A549 (cell line): ENCODE measurements at regions not wholly inside any gene's neighbourhood (a gene's known extent, or its start where the extent isn't known, plus 50 kb on each side); places are given as distances from the start of the nearest gene placed in this dataset.

Experiments used
- ATAC-seq, 2 experiments: fragments of 200-7000 bp in 1 of 2; fragments of >200 bp in 1 of 2; cut with Nextera tagmentation in 1 of 2; cut with Tn5 transposase in 1 of 2; 3 replicates each; pipeline versions ENCODE4 v1.8.0 to v1.9.1; 2018 to 2020; ENCODE audit warnings: mild to moderate bottlenecking in 1 of 2, moderate library complexity in 1 of 2
- CTCF ChIA-PET: fragments of 300-600 bp; sonication (Branson Sonifier 250); formaldehyde crosslinking; extraction: SDS; loops from one replicate; lab custom pipeline; 2021; ENCODE audit warnings: antibody characterized with exemption, inconsistent platforms; lab: Yijun Ruan, JAX
- POLR2A ChIA-PET: fragments of 350-600 bp; formaldehyde crosslinking; extraction: SDS; loops from one replicate; lab custom pipeline; 2021; ENCODE audit warnings: antibody characterized with exemption, inconsistent platforms; lab: Yijun Ruan, JAX
- DNase-seq, 2 experiments: peaks; one replicate each; pipeline versions ENCODE4 v3.0.0 to v3.0.0-alpha.2; 2011 to 2016; ENCODE audit warnings: low read depth in 1 of 2, low spot score in 1 of 2
- FAIRE-seq: peaks from 2 replicates; lab custom pipeline; 2011; peaks lifted over from hg19 to GRCh38; lab: Jason Lieb, UNC
- H3K27ac ChIP-seq, 2 experiments: fragments of >200 bp; sonication (Bioruptor Twin); formaldehyde crosslinking; 3 replicates each; pipeline ENCODE4 v1.5.1; 2016 to 2017
- H3K4me1 ChIP-seq: fragments of >200 bp; sonication (Bioruptor Twin); formaldehyde crosslinking; 3 replicates; pipeline ENCODE4 v1.6.1; 2016
- H3K4me2 ChIP-seq: fragments of >200 bp; sonication (Bioruptor Twin); formaldehyde crosslinking; 3 replicates; pipeline ENCODE4 v1.6.1; 2016
- H3K4me3 ChIP-seq: fragments of >200 bp; sonication (Bioruptor Twin); formaldehyde crosslinking; 3 replicates; pipeline ENCODE4 v1.5.1; 2016
- H3K9me3 ChIP-seq: fragments of >200 bp; sonication (Bioruptor Twin); formaldehyde crosslinking; 3 replicates; pipeline ENCODE4 v1.6.1; 2016
- BCL3 ChIP-seq: fragments of >200 bp; sonication (Bioruptor Twin); formaldehyde crosslinking; IDR thresholded peaks from 3 replicates; pipeline ENCODE4 v1.6.1; 2016
- CBX8 ChIP-seq: fragments of 200-600 bp; sonication (generic); IDR thresholded peaks from 2 replicates; pipeline ENCODE4 v1.6.1; 2016
- CEBPB ChIP-seq, 2 experiments: fragments of >200 bp in 1 of 2; sonication (Bioruptor Twin) in 1 of 2; formaldehyde crosslinking in 1 of 2; IDR thresholded peaks; 2 replicates each; pipeline ENCODE4 v1.6.1; 2012 to 2016
- E2F6 ChIP-seq: IDR thresholded peaks from 2 replicates; pipeline ENCODE4 v1.6.1; 2012; ENCODE audit warnings: low read depth, borderline replicate concordance
- EHMT2 ChIP-seq: fragments of 200-600 bp; sonication (generic); IDR thresholded peaks from 2 replicates; pipeline ENCODE4 v1.6.1; 2016; ENCODE audit warnings: antibody characterized with exemption, low read depth, mild to moderate bottlenecking, moderate library complexity
- EP300 ChIP-seq, 2 experiments: fragments of >200 bp; sonication (Bioruptor Twin); formaldehyde crosslinking; IDR thresholded peaks; 2 replicates in 1 of 2; 3 replicates in 1 of 2; pipeline ENCODE4 v1.6.1; 2016 to 2017
- ESRRA ChIP-seq: fragments of 150-350 bp; IDR thresholded peaks from 2 replicates; pipeline ENCODE4 v1.6.1; 2014; ENCODE audit warnings: mild to moderate bottlenecking, low read length, borderline replicate concordance
- FOSB ChIP-seq: fragments of 250-450 bp; sonication (Bioruptor Pico); IDR thresholded peaks from 2 replicates; pipeline ENCODE4 v1.5.0; 2020; ENCODE audit warnings: mild to moderate bottlenecking, moderate library complexity
- FOXS1 ChIP-seq: fragments of 250-450 bp; sonication (Bioruptor Pico); IDR thresholded peaks from 2 replicates; pipeline ENCODE4 v1.5.0; 2020; ENCODE audit warnings: mild to moderate bottlenecking, moderate library complexity
- GATA3 ChIP-seq: IDR thresholded peaks from 2 replicates; pipeline ENCODE4 v1.6.1; 2012; ENCODE audit warnings: borderline replicate concordance
- HEYL ChIP-seq: fragments of 250-450 bp; sonication (Bioruptor Pico); IDR thresholded peaks from 2 replicates; pipeline ENCODE4 v1.8.0; 2021; ENCODE audit warnings: mild to moderate bottlenecking, moderate library complexity
- HMGXB4 ChIP-seq: fragments of 250-450 bp; sonication (Bioruptor Pico); IDR thresholded peaks from 2 replicates; pipeline ENCODE4 v1.5.0; 2021; ENCODE audit warnings: mild to moderate bottlenecking, moderate library complexity, borderline replicate concordance
- JUN ChIP-seq, 2 experiments: fragments of >200 bp; sonication (Bioruptor Twin); formaldehyde crosslinking; IDR thresholded peaks; 2 replicates in 1 of 2; 3 replicates in 1 of 2; pipeline ENCODE4 v1.6.1; 2016 to 2017
- KDM1A ChIP-seq: fragments of 200-600 bp; sonication (generic); IDR thresholded peaks from 2 replicates; pipeline ENCODE4 v1.6.1; 2016; ENCODE audit warnings: low read depth, mild to moderate bottlenecking
- KDM5A ChIP-seq: fragments of 200-600 bp; sonication (generic); IDR thresholded peaks from 2 replicates; pipeline ENCODE4 v1.6.1; 2016; ENCODE audit warnings: antibody characterized with exemption, mild to moderate bottlenecking
- NFE2L2 ChIP-seq: fragments of 150-350 bp; conservative IDR thresholded peaks from 2 replicates; pipeline ENCODE4 v1.6.1; 2014; ENCODE audit warnings: low read length
- NPAS2 ChIP-seq: fragments of 250-450 bp; sonication (Bioruptor Pico); IDR thresholded peaks from 2 replicates; pipeline ENCODE4 v1.8.0; 2022; ENCODE audit warnings: mild to moderate bottlenecking, moderate library complexity, borderline replicate concordance
- PBX3 ChIP-seq: IDR thresholded peaks from 2 replicates; pipeline ENCODE4 v1.6.1; 2012
- RAD21 ChIP-seq, 2 experiments: fragments of >200 bp in 1 of 2; sonication (Bioruptor Twin) in 1 of 2; formaldehyde crosslinking in 1 of 2; IDR thresholded peaks in 1 of 2; conservative IDR thresholded peaks in 1 of 2; 2 replicates in 1 of 2; 3 replicates in 1 of 2; pipeline ENCODE4 v1.6.1; 2012 to 2018; ENCODE audit warnings: inconsistent platforms in 1 of 2
- RARB ChIP-seq: fragments of 250-450 bp; sonication (Bioruptor Pico); IDR thresholded peaks from 2 replicates; pipeline ENCODE4 v1.8.0; 2021; ENCODE audit warnings: mild to moderate bottlenecking, moderate library complexity
- REST ChIP-seq: fragments of 200-600 bp; sonication (generic); IDR thresholded peaks from 2 replicates; pipeline ENCODE4 v1.6.1; 2016; ENCODE audit warnings: antibody characterized with exemption, mild to moderate bottlenecking, moderate library complexity
- SMC3 ChIP-seq: fragments of >200 bp; sonication (Bioruptor Twin); formaldehyde crosslinking; IDR thresholded peaks from 3 replicates; pipeline ENCODE4 v1.6.1; 2018; ENCODE audit warnings: inconsistent platforms
- ZNF302 ChIP-seq: fragments of 250-450 bp; sonication (Bioruptor Pico); IDR thresholded peaks from 2 replicates; pipeline ENCODE4 v1.9.0; 2021; ENCODE audit warnings: inconsistent platforms, mild to moderate bottlenecking, moderate library complexity
- WGBS: methylation state at CpG from one replicate; pipeline ENCODE4 v1.1.6; 2017; ENCODE audit errors: missing lambda C conversion rate; 5-methylcytosine and 5-hydroxymethylcytosine counted together

GRCh38 chr4:95985051-95985450 is 145.2 kb downstream of the PDHA2 start:
- FAIRE-seq, result no peak
- CTCF ChIA-PET, result no interaction called here

GRCh38 chr4:95985791-95986550 is 146.1 kb downstream of the PDHA2 start:
- no peak for DNase-seq
- Histone ChIP-seq H3K27ac (no peak overlapping the region), H3K4me1 (no peaks in the 10 kb centered on the region), H3K4me2 (no peak overlapping the region), H3K4me3 (no peak overlapping the region), H3K9me3 (no peaks in the 10 kb centered on the region)
- no peak for ATAC-seq
- POLR2A ChIA-PET, result no interaction called here
- TF ChIP-seq PBX3 (no peak), CBX8 (no peak), REST (no peak), NFE2L2 (no peak), RARB (CRISPR knock-in tag) (no peak), EP300 (IDR thresholded peaks at IDR 0.05) (no peak), KDM5A (no peak), FOXS1 (no peak), RAD21 (conservative IDR thresholded peaks at IDR 0.05 in 1 of 2, IDR thresholded peaks at IDR 0.05 in 1 of 2) (no peak), HEYL (CRISPR knock-in tag) (no peak), JUN (IDR thresholded peaks at IDR 0.05) (no peak), E2F6 (no peak), HMGXB4 (no peak), NPAS2 (no peak), FOSB (no peak)
- no peak for FAIRE-seq
- 10% methylated on average over 4 of the region's 4 CpGs for WGBS
- CTCF ChIA-PET, result no interaction called here

More at GRCh38 chr4:95985051-95985450, 145.2 kb downstream of the PDHA2 start:
- 7% methylated on average over 4 of the region's 4 CpGs for WGBS
- Histone ChIP-seq H3K9me3 (no peaks in the 10 kb centered on the region), H3K4me1 (no peaks in the 10 kb centered on the region), H3K27ac (no peak overlapping the region), H3K4me2 (no peak overlapping the region), H3K4me3 (no peak overlapping the region)
- DNase-seq (no peak), ATAC-seq (no peak)
- TF ChIP-seq CEBPB (IDR thresholded peaks at IDR 0.05) (no peak), EHMT2 (no peak), BCL3 (no peak), KDM1A (no peak), ZNF302 (CRISPR knock-in tag) (no peak), ESRRA (no peak), GATA3 (no peak), SMC3 (no peak), CBX8 (no peak)
- POLR2A ChIA-PET, result no interaction called here
